Loucy (cell line): ENCODE measurements at regions not wholly inside any gene's neighbourhood (a gene's known extent, or its start where the extent isn't known, plus 50 kb on each side); places are given as distances from the start of the nearest gene placed in this dataset.
"Not testable (repeated sequence)": the region's sequence is repeated elsewhere in the genome, so short reads cannot be mapped to it uniquely, and the experiment has no call there.

ENCODE experiments used
- H2AFZ ChIP-seq: fragments of 200-600 bp; sonication (generic); 2 replicates; pipeline ENCODE4 v1.6.0; 2016; ENCODE audit warnings: antibody characterized with exemption, mild to moderate bottlenecking, low read length, moderate library complexity
- H3F3A ChIP-seq: fragments of 200-600 bp; 2 replicates; pipeline ENCODE4 v1.6.0; 2016; ENCODE audit warnings: antibody characterized with exemption, low read depth, mild to moderate bottlenecking
- H3K27me3 ChIP-seq: fragments of 200-600 bp; sonication (generic); 2 replicates; pipeline ENCODE4 v1.6.1; 2014; ENCODE audit warnings: low read length, mild to moderate bottlenecking; ENCODE audit not compliant: insufficient read depth, poor library complexity, severe bottlenecking
- H3K36me3 ChIP-seq: fragments of 200-600 bp; sonication (generic); 2 replicates; pipeline ENCODE4 v1.6.1; 2016; ENCODE audit warnings: low read length; ENCODE audit not compliant: insufficient read depth
- H3K4me1 ChIP-seq: fragments of 200-600 bp; sonication (generic); 2 replicates; pipeline ENCODE4 v1.5.1; 2014; ENCODE audit warnings: low read length, mild to moderate bottlenecking; ENCODE audit not compliant: insufficient read depth, poor library complexity, severe bottlenecking
- H3K4me2 ChIP-seq: fragments of 200-600 bp; sonication (generic); 2 replicates; pipeline ENCODE4 v1.6.0; 2014; ENCODE audit warnings: antibody characterized with exemption, low read length, low read depth, mild to moderate bottlenecking; ENCODE audit not compliant: poor library complexity, severe bottlenecking
- H3K4me3 ChIP-seq: fragments of 200-600 bp; sonication (generic); 2 replicates; pipeline ENCODE4 v1.5.1; 2014; ENCODE audit warnings: low read length, mild to moderate bottlenecking, mixed read lengths; ENCODE audit not compliant: poor library complexity, severe bottlenecking
- H3K79me2 ChIP-seq: fragments of 200-600 bp; sonication (generic); 2 replicates; pipeline ENCODE4 v1.6.1; 2014; ENCODE audit warnings: low read length; ENCODE audit not compliant: insufficient read depth
- H3K9ac ChIP-seq: fragments of 200-600 bp; sonication (generic); 2 replicates; pipeline ENCODE4 v1.6.0; 2014; ENCODE audit warnings: mild to moderate bottlenecking, low read depth, low read length, moderate library complexity; ENCODE audit not compliant: poor library complexity, severe bottlenecking
- H3K9me2 ChIP-seq: fragments of 200-600 bp; sonication (generic); replicated peaks from 2 replicates; pipeline ENCODE4 v1.6.1; 2016; ENCODE audit warnings: low read depth, low read length, mixed read lengths
- H3K9me3 ChIP-seq: fragments of 200-600 bp; sonication (generic); 2 replicates; pipeline ENCODE4 v1.6.1; 2014; ENCODE audit warnings: mild to moderate bottlenecking, antibody characterized with exemption, low read length, low read depth; ENCODE audit not compliant: insufficient read depth
- H4K20me1 ChIP-seq: fragments of 200-600 bp; sonication (generic); 2 replicates; pipeline ENCODE4 v1.6.0; 2014; ENCODE audit warnings: antibody characterized with exemption, low read length, mild to moderate bottlenecking; ENCODE audit not compliant: insufficient read depth, poor library complexity, severe bottlenecking
- CTCF ChIP-seq: fragments of 200-600 bp; sonication (generic); conservative IDR thresholded peaks from 2 replicates; pipeline ENCODE4 v1.5.1; 2014; ENCODE audit warnings: mild to moderate bottlenecking, antibody characterized with exemption, low read length
- EZH2phosphoT487 ChIP-seq: fragments of 200-600 bp; IDR thresholded peaks from 2 replicates; pipeline ENCODE4 v1.6.1; 2018; ENCODE audit warnings: antibody characterized with exemption, mild to moderate bottlenecking, moderate library complexity, borderline replicate concordance

GRCh38 chr2:143840194-143840593 is 679.7 kb downstream of the ZEB2 start:
- no peaks in the 10 kb centered on the region for H3F3A ChIP-seq
- H4K20me1 ChIP-seq = no peaks in the 10 kb centered on the region
- no peak overlapping the region for H3K4me3 ChIP-seq
- no peak overlapping the region for H3K9ac ChIP-seq
- no peaks in the 10 kb centered on the region for H3K79me2 ChIP-seq
- H3K9me3 ChIP-seq = no peaks in the 10 kb centered on the region
- no peak overlapping the region; the same call in 1 of the 2 replicates for H2AFZ ChIP-seq
- H3K4me1 ChIP-seq = no peaks in the 10 kb centered on the region
- TF ChIP-seq EZH2phosphoT487 (no peak), CTCF (no peak)
- H3K36me3 ChIP-seq = no peaks in the 10 kb centered on the region
- no peaks in the 10 kb centered on the region for H3K9me2 ChIP-seq
- H3K27me3 ChIP-seq = no peaks in the 10 kb centered on the region
- no peak overlapping the region for H3K4me2 ChIP-seq

DNA sequence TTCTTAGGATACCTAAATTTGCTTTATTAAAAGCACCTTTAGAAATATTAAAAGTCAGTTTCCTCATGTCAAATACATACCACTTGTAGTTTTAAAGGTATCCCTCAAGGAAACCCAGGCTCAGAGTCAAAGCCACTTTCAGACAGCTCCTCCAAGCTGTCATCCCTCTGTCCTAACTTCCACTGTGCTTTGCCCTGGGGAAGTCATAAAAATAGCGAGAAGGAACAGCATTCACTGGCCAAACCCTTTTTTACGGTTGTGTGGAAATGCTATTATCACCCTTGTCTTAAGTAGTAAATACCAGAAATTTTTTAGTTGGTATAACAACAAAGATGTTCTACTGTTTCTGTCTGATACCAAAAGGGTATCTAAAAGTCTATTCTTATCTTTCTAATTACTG is 680.5 kb downstream of the ZEB2 start:
- H4K20me1 ChIP-seq = no peaks in the 10 kb centered on the region
- no peak overlapping the region for H3K4me2 ChIP-seq
- no peak for TF ChIP-seq EZH2phosphoT487
- no peak for TF ChIP-seq CTCF
- no peaks in the 10 kb centered on the region for H3K9me2 ChIP-seq
- no peaks in the 10 kb centered on the region for H3K36me3 ChIP-seq
- no peaks in the 10 kb centered on the region for H3K79me2 ChIP-seq
- no peaks in the 10 kb centered on the region for H3K9me3 ChIP-seq
- no peak overlapping the region for H3K9ac ChIP-seq
- no peaks in the 10 kb centered on the region for H3K4me1 ChIP-seq
- no peaks in the 10 kb centered on the region for H3F3A ChIP-seq
- no peak overlapping the region for H2AFZ ChIP-seq
- H3K27me3 ChIP-seq = no peaks in the 10 kb centered on the region
- H3K4me3 ChIP-seq = no peak overlapping the region

GRCh38 chr2:143837055-143837454 is 682.9 kb downstream of the ZEB2 start:
- H3K36me3 ChIP-seq, H3K9ac ChIP-seq, H3F3A ChIP-seq, H3K27me3 ChIP-seq, H3K4me2 ChIP-seq, H3K9me3 ChIP-seq, H4K20me1 ChIP-seq, H3K9me2 ChIP-seq, H2AFZ ChIP-seq, H3K4me1 ChIP-seq, H3K4me3 ChIP-seq, H3K79me2 ChIP-seq: not testable (repeated sequence)

GRCh38 chr2:143835481-143835880 is 684.4 kb downstream of the ZEB2 start:
- H3K4me1 ChIP-seq = no peaks in the 10 kb centered on the region
- no peaks in the 10 kb centered on the region for H4K20me1 ChIP-seq
- no peaks in the 10 kb centered on the region for H3K27me3 ChIP-seq
- no peak overlapping the region for H3K4me3 ChIP-seq
- H3K9me2 ChIP-seq = no peaks in the 10 kb centered on the region
- no peak overlapping the region for H3K9ac ChIP-seq
- no peaks in the 10 kb centered on the region for H3F3A ChIP-seq
- H2AFZ ChIP-seq = no peak overlapping the region
- no peaks in the 10 kb centered on the region for H3K79me2 ChIP-seq
- H3K9me3 ChIP-seq = no peaks in the 10 kb centered on the region
- TF ChIP-seq EZH2phosphoT487 (no peak), CTCF (no peak)
- H3K36me3 ChIP-seq = no peaks in the 10 kb centered on the region
- H3K4me2 ChIP-seq = no peak overlapping the region
